OCI-LY7 (cell line): ENCODE measurements at regions not wholly inside any gene's neighbourhood (a gene's known extent, or its start where the extent isn't known, plus 50 kb on each side); places are given as distances from the start of the nearest gene placed in this dataset.

Experiments used
- BruUV-seq: library from RNA; stranded (reverse); fragments of 400-500 nt; replicated peaks from 2 replicates; lab custom pipeline; 2021; lab: Mats Ljungman, UMichigan
- CTCF ChIA-PET: fragments of 300-600 bp; sonication (Branson Sonifier 250); formaldehyde crosslinking; loops from one replicate; lab custom pipeline; 2022; ENCODE audit warnings: antibody characterized with exemption; ENCODE audit not compliant: unreplicated experiment; lab: Charles Lee
- POLR2A ChIA-PET: fragments of 300-600 bp; sonication (Branson Sonifier 250); formaldehyde crosslinking; loops from one replicate; lab custom pipeline; 2022; ENCODE audit warnings: antibody characterized with exemption; lab: Charles Lee
- DNase-seq: peaks from one replicate; pipeline ENCODE4 v3.0.0-alpha.2; 2015; ENCODE audit warnings: low spot score
- H2AFZ ChIP-seq: fragments of 200-600 bp; sonication (generic), shearing (Covaris generic); 2 replicates; pipeline ENCODE4 v1.6.1; 2014; ENCODE audit warnings: mild to moderate bottlenecking, antibody characterized with exemption, low read length, moderate library complexity
- H3K27ac ChIP-seq: fragments of 200-600 bp; sonication (generic); 2 replicates; pipeline ENCODE4 v1.5.1; 2014; ENCODE audit warnings: mixed run types, low read depth, mild to moderate bottlenecking, moderate library complexity, low read length, inconsistent platforms; ENCODE audit not compliant: poor library complexity, severe bottlenecking
- H3K36me3 ChIP-seq: fragments of 200-600 bp; sonication (generic); 2 replicates; pipeline ENCODE4 v1.6.1; 2014; ENCODE audit warnings: mild to moderate bottlenecking, antibody characterized with exemption, low read length, moderate library complexity, mixed read lengths; ENCODE audit not compliant: insufficient read depth
- H3K4me1 ChIP-seq: fragments of 200-600 bp; sonication (generic); 2 replicates; pipeline ENCODE4 v1.5.1; 2014; ENCODE audit warnings: mild to moderate bottlenecking, low read length; ENCODE audit not compliant: insufficient read depth, poor library complexity, severe bottlenecking
- H3K4me2 ChIP-seq: fragments of 200-600 bp; sonication (generic); 2 replicates; pipeline ENCODE4 v1.6.1; 2014; ENCODE audit warnings: mild to moderate bottlenecking, low read length
- H3K4me3 ChIP-seq: fragments of 200-600 bp; sonication (generic); 2 replicates; pipeline ENCODE4 v1.5.1; 2014; ENCODE audit warnings: mild to moderate bottlenecking, low read depth, low read length; ENCODE audit not compliant: poor library complexity, severe bottlenecking
- H3K79me2 ChIP-seq: fragments of 200-600 bp; sonication (generic); 2 replicates; pipeline ENCODE4 v1.6.1; 2016; ENCODE audit warnings: low read depth, mild to moderate bottlenecking, low read length, moderate library complexity, mixed read lengths; ENCODE audit not compliant: insufficient read depth
- H3K9me2 ChIP-seq: fragments of 200-600 bp; sonication (generic); 2 replicates; pipeline ENCODE4 v1.6.1; 2016; ENCODE audit warnings: mild to moderate bottlenecking, low read length, mixed read lengths; ENCODE audit not compliant: insufficient read depth
- H3K9me3 ChIP-seq: fragments of 200-600 bp; sonication (generic); 2 replicates; pipeline ENCODE4 v1.6.1; 2014; ENCODE audit warnings: mild to moderate bottlenecking, mixed run types, low read length, mixed read lengths
- H4K20me1 ChIP-seq: fragments of 200-600 bp; sonication (generic); 2 replicates; pipeline ENCODE4 v1.6.1; 2014; ENCODE audit warnings: mild to moderate bottlenecking, antibody characterized with exemption, low read length, moderate library complexity, mixed read lengths; ENCODE audit not compliant: insufficient read depth
- CTCF ChIP-seq: fragments of 200-600 bp; sonication (generic); conservative IDR thresholded peaks from 2 replicates; pipeline ENCODE4 v1.5.1; 2014; ENCODE audit warnings: mild to moderate bottlenecking, antibody characterized with exemption, low read length, moderate library complexity, mixed read lengths
- EZH2phosphoT487 ChIP-seq: fragments of 200-600 bp; sonication (generic); IDR thresholded peaks from 2 replicates; pipeline ENCODE4 v1.6.1; 2018; ENCODE audit warnings: low read depth, borderline replicate concordance, mild to moderate bottlenecking, mixed run types, antibody characterized with exemption, low read length, moderate library complexity, mixed read lengths
- intact Hi-C: fragments of 100-400 bp; cut with micrococcal nuclease; formaldehyde crosslinking; loops from one replicate; pipeline ENCODE4 v1.10.0; 2022; ENCODE audit not compliant: unreplicated experiment

GRCh38 chr1:229141271-229141670, 129.6 kb upstream of the RAB4A start:
- no peaks in the 10 kb centered on the region for H3K9me2 ChIP-seq
- H2AFZ ChIP-seq = no peak overlapping the region
- no peak overlapping the region for H3K27ac ChIP-seq
- no peak overlapping the region for H3K4me3 ChIP-seq
- intact Hi-C loops = no loop called here
- ChIA-PET CTCF (no interaction called here), POLR2A (no interaction called here)
- no TSS peak for BruUV-seq
- no peak overlapping the region for H3K4me2 ChIP-seq
- peaks cover 15% of the 10 kb centered on the region for H3K4me1 ChIP-seq
- TF ChIP-seq EZH2phosphoT487 (no peak), CTCF (no peak)
- no peaks in the 10 kb centered on the region; the same call in 1 of the 2 replicates for H3K9me3 ChIP-seq
- H3K36me3 ChIP-seq = no peaks in the 10 kb centered on the region
- H4K20me1 ChIP-seq = no peaks in the 10 kb centered on the region
- no peaks in the 10 kb centered on the region for H3K79me2 ChIP-seq
- DNase-seq = no peak

- no peak for DNase-seq
- H3K4me1 ChIP-seq = peaks cover 10% of the 10 kb centered on the region
- no peaks in the 10 kb centered on the region for H3K36me3 ChIP-seq
- intact Hi-C loops = no loop called here
- no peak overlapping the region for H3K27ac ChIP-seq
- H3K9me2 ChIP-seq = no peaks in the 10 kb centered on the region
- no peak overlapping the region for H2AFZ ChIP-seq
- no peak overlapping the region for H3K4me2 ChIP-seq
- no peak overlapping the region for H3K4me3 ChIP-seq
- ChIA-PET CTCF (no interaction called here), POLR2A (no interaction called here)
- H4K20me1 ChIP-seq = no peaks in the 10 kb centered on the region
- BruUV-seq = no TSS peak
- no peaks in the 10 kb centered on the region for H3K79me2 ChIP-seq
- TF ChIP-seq CTCF (no peak), EZH2phosphoT487 (no peak)
- no peaks in the 10 kb centered on the region for H3K9me3 ChIP-seq
Measured at GRCh38 chr1:229141689-229142377, 129.1 kb upstream of the RAB4A start.

GRCh38 chr1:229142471-229142870, 128.4 kb upstream of the RAB4A start:
- TF ChIP-seq EZH2phosphoT487 (no peak), CTCF (no peak)
- H2AFZ ChIP-seq = no peak overlapping the region
- H4K20me1 ChIP-seq = no peaks in the 10 kb centered on the region
- H3K9me3 ChIP-seq = no peaks in the 10 kb centered on the region
- ChIA-PET POLR2A (no interaction called here), CTCF (no interaction called here)
- no peaks in the 10 kb centered on the region for H3K9me2 ChIP-seq
- H3K4me3 ChIP-seq = no peak overlapping the region
- no peak overlapping the region for H3K27ac ChIP-seq
- intact Hi-C loops = no loop called here
- no peaks in the 10 kb centered on the region for H3K79me2 ChIP-seq
- no peak overlapping the region for H3K4me2 ChIP-seq
- DNase-seq = no peak
- no TSS peak for BruUV-seq
- H3K36me3 ChIP-seq = no peaks in the 10 kb centered on the region
- H3K4me1 ChIP-seq = peaks cover 3% of the 10 kb centered on the region
